ENCODE measurements at regions not wholly inside any gene's neighbourhood (a gene's known extent, or its start where the extent isn't known, plus 50 kb on each side); places are given as distances from the start of the nearest gene placed in this dataset.
A peak's percentile ranks its signal among the peaks of the same experiment; 100 is the strongest.

- FAIRE-seq = no peak
- DNase-seq (ENCODE audit: insufficient read length, low spot score) = no peak
Observed at GRCh38 chr13:31955101-31955500, 76.5 kb upstream of the FRY start.

- FAIRE-seq (peak; percentile 31), DNase-seq (ENCODE audit: insufficient read length, low spot score) (no peak)
Observed at GRCh38 chr13:31955741-31956140, 75.8 kb upstream of the FRY start.

- DNase-seq (ENCODE audit: insufficient read length, low spot score) = no peak
- no peak for FAIRE-seq
Observed at GRCh38 chr13:31956980-31957644, 74.5 kb upstream of the FRY start.

GRCh38 chr13:31957772-31958171 lies 73.8 kb upstream of the FRY start:
- no peak for FAIRE-seq

DNA sequence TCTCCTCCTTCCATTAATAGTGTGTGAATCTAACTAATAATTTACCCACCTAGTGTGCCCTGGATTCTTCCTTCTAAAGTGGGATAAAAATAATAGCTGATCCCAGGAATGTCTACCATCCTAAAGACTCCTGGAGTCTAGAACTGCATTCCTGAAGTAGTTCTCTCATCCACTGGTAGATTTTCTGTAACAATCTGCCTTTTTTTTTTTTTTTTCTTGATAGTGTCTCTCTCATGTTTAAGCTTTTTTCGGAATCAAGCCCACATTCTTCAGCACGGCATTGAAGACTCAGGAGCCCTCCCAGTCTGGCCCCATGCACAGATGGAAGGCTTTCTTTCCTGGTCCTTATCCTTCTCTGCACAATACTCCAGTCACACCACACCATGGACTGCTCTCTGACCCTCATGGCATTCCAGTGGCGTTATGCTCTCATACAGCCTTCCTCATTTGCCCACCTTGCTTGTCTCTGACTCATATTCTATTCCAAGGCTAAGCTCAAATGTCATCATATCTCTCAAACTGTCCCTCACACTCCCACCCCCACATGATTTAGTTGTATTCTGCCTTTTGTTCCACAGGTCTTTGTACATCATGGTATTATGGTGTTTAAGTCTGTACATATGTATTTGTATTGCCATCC lies 68.7 kb upstream of the FRY start:
- FAIRE-seq = no peak
- no peak for DNase-seq (ENCODE audit: insufficient read length, low spot score)

More at GRCh38 chr13:31957772-31958171, 73.8 kb upstream of the FRY start:
- DNase-seq (ENCODE audit: insufficient read length, low spot score) = no peak

- FAIRE-seq (no peak), DNase-seq (ENCODE audit: insufficient read length, low spot score) (no peak)
Observed at GRCh38 chr13:31963631-31964030, 67.9 kb upstream of the FRY start.

GRCh38 chr13:31964168-31964567 lies 67.4 kb upstream of the FRY start:
- FAIRE-seq (no peak), DNase-seq (ENCODE audit: insufficient read length, low spot score) (no peak)

DNA sequence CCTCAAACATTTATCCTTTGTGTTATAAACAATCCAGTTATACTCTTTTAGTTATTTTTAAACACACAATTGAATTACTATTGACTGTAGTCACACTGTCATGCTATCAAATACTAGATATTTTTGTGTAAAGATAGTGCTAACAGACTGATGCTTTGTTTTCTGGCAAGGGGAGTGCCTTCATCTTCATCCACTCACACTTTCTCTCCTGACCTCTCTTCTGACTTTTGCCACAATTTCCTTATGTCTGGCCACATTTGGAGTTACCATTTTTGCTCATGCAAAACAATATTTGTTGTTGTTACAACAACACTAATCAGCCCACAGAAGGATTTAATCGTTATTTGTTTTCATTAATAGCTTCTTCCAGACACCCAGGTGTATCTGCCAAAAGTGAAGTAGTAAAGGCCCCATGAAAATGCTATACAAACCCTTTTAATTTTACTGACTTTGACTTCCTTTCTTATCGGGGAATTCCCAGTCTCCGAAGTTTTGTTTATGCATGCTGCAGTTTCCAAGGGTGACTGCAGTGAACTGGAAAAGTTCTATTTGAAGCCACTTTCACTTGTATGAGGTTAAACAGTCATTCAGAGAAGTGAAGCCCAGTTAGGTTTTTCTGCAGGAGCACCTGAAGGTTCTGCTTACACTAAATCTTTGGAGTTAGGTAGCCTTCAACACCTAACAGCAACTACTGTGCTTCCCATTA lies 66.1 kb upstream of the FRY start:
- DNase-seq (ENCODE audit: insufficient read length, low spot score) (no peak), FAIRE-seq (peak; percentile 92)

DNA sequence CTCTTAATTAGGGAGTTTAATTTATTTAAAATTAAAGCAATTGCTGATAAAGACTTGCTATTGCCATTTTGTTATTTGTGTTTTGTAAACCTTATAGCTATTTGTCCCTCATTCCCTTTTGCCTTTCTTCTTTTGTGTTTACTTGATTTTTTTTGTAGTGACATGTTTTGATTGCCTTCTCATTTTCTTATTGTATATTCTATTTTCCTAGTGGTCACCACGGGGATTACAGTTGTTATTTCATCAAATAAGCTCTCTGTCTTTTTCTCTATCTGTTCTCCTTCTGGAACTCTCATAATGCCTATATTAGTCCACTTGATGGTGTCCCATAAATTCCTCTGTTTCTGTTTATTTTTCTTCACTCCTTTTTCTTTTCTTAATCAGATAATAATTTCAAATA lies 64.4 kb upstream of the FRY start:
- DNase-seq (ENCODE audit: insufficient read length, low spot score) (no peak), FAIRE-seq (no peak)

DNA sequence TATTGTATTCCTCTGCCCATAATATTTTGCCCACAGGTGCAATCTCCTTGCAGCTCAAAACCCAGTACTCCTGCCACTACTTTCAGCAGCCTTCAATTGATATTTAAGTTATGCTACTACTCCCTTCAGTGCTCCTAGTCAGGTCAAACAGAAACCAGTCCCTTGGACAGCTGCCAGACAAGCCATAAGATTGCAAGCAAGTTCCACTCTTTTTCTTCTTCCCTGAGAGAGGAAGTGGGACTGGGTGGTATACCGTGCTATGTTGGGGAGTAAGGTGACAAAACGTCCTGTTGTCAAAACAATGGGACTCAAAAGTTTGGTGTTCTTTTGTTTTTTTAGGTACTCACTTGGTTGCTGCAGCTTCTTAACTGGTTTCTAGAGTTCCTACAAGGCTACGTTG lies 63.1 kb upstream of the FRY start:
- FAIRE-seq = peak; percentile 64
- DNase-seq (ENCODE audit: insufficient read length, low spot score) = no peak

- FAIRE-seq = no peak
- DNase-seq (ENCODE audit: insufficient read length, low spot score) = no peak
Observed at GRCh38 chr13:31970231-31970930, 61.2 kb upstream of the FRY start.

- DNase-seq (ENCODE audit: insufficient read length, low spot score) (no peak), FAIRE-seq (no peak)
Observed at GRCh38 chr13:31972453-31972852, 59.1 kb upstream of the FRY start.

GRCh38 chr13:31978021-31978420 lies 53.6 kb upstream of the FRY start:
- DNase-seq (ENCODE audit: insufficient read length, low spot score) (no peak), FAIRE-seq (no peak)

DNA sequence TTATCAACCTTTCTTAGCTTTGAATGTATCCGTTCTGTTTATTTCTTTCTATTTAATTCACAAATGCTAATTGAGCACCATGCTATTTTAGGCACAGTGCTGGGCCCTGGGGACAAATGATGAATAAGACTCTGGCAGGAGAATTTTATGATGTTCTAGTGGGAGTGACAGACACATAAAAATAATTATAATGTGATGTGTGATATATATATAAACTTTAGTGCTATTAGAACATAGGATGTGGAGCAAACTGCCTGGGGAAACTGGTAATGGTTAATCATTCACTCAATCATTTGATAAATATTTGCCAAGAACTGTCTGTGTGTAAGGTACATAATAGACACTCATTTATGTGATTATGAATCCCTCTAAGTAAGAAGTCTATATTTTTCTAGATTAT lies 50.7 kb upstream of the FRY start:
- FAIRE-seq = no peak
- DNase-seq (ENCODE audit: insufficient read length, low spot score) = no peak

Measured in GM19239 (cell line).